ENCODE measurements at regions not wholly inside any gene's neighbourhood (a gene's known extent, or its start where the extent isn't known, plus 50 kb on each side); places are given as distances from the start of the nearest gene placed in this dataset.

DNA sequence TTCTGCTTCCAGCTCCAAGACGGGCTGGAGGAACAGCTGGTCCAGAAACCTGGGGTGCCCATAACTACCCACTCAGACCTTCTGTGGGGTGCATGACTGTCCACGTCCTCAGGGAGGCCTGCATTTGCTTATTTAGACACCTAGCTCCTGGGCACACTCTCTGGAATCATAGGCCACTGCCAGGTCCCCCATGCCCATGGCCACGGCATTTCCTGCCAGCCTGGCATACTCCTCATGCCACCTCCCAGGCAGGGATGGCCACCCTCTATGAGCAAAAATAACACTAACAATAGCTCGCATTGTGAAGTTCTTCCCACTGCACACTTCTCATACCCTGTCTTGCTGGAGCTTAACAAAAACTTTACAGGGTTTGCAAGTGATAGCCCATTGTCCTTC, 166.9 kb upstream of the TPM1 start:
- Mint-ChIP-seq H3K36me3 (ENCODE audit: low read depth) (no peaks in the 10 kb centered on the region), H3K4me1 (ENCODE audit: low read depth) (peaks cover 13% of the 10 kb centered on the region), H3K27me3 (peaks cover 14% of the 10 kb centered on the region), H3K9me3 (no peaks in the 10 kb centered on the region), H3K4me3 (no peak overlapping the region), H3K27ac (no peak overlapping the region)
- DNase-seq = no peak

DNA sequence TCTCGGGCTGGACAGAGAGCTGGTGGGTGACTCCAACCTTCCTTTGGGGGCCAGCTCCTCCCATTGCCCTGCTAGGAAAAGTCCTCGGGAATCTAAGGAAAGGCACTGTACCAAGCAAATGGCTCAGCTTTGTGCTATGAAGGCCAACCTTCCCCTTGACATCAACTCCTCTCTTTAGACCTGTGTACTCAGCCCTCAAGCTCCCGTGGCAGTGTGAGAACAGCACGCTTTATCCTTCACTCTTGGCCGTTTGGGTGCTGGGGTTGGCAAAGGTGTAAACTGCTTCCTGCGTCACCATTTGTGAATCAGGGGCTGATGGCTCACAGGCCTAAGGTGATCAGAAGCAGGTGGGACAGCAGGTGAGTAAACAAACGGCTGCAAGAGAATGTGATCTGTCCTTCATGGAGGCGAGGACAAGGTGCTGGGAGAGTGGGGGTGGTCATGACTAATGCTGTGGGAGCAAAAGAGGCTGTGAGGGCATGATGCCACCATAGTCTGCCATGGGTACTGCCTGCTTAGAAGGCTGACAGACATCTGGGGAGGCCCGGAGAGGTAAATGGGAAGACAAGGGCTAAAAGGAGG, 165.2 kb upstream of the TPM1 start:
- Mint-ChIP-seq H3K27ac (no peak overlapping the region), H3K4me3 (no peak overlapping the region), H3K4me1 (ENCODE audit: low read depth) (peaks cover 13% of the 10 kb centered on the region), H3K27me3 (peaks cover 14% of the 10 kb centered on the region), H3K9me3 (no peaks in the 10 kb centered on the region), H3K36me3 (ENCODE audit: low read depth) (no peaks in the 10 kb centered on the region)
- DNase-seq = no peak

DNA sequence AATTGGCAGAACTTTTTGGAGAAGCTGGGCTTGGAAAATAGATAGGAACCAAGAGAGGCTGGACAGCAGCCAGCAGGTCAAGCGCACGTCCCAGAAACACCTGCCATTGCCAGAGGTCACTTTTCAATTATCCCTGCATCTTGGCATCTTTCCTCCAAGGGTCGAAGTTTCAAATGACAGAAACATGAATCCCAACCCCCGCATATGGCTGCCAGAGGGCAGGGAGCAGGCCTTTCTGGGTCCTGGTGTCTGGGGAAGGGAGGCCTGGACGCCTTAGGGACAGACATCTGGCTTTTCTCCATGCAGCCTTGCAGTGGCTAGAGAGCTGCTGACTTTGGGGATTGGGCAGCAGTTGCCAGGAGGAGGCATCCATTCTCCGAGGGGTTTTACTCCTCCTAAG, 164.5 kb upstream of the TPM1 start:
- Mint-ChIP-seq H3K27ac (no peak overlapping the region), H3K9me3 (no peaks in the 10 kb centered on the region), H3K27me3 (peaks cover 14% of the 10 kb centered on the region), H3K4me3 (no peak overlapping the region), H3K4me1 (ENCODE audit: low read depth) (peaks cover 13% of the 10 kb centered on the region), H3K36me3 (ENCODE audit: low read depth) (no peaks in the 10 kb centered on the region)
- DNase-seq = no peak

DNA sequence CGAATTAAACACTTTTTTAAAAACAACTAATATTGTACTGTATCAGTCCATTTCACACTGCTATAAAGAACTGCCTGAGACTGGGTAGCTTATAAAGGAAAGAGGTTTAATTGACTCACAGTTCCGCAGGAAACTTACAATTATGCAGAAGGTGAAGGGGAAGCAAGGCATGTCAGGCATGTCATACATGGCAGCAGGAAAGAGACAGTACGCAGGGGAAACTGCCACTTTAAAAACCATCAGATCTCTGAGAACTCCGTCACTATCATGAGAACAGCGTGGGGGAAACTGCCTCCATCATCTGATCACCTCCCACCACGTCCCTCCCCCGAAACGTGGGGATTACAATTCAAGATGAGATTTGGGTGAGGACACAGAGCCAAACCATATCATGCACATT, 162.8 kb upstream of the TPM1 start:
- H3K4me3 Mint-ChIP-seq = no peak overlapping the region
- no peak overlapping the region for H3K27ac Mint-ChIP-seq
- no peak for DNase-seq
- H3K9me3 Mint-ChIP-seq = no peaks in the 10 kb centered on the region
- peaks cover 13% of the 10 kb centered on the region for H3K4me1 Mint-ChIP-seq (ENCODE audit: low read depth)
- no peaks in the 10 kb centered on the region for H3K36me3 Mint-ChIP-seq (ENCODE audit: low read depth)
- peaks cover 17% of the 10 kb centered on the region for H3K27me3 Mint-ChIP-seq

DNA sequence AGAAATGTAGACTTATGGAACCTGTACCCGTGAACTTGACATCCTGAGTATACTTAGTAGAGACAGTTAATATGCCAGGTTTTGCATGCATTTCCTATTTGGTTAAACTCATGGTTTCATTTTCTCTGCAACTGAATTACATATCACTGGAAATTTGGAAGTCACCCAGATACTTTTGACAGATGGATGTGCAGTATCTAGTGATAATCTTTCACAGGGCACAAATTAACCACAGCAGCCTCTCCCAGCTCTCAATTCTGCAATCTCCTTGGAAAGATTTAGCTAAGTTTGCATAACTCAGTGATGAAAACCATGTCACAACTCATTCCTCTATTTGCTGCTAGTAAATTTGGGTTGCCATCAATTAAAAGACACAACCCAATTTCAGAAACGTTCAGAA, 162.3 kb upstream of the TPM1 start:
- Mint-ChIP-seq H3K36me3 (ENCODE audit: low read depth) (no peaks in the 10 kb centered on the region), H3K27ac (no peak overlapping the region), H3K4me1 (ENCODE audit: low read depth) (peaks cover 13% of the 10 kb centered on the region), H3K27me3 (peaks cover 17% of the 10 kb centered on the region), H3K4me3 (no peak overlapping the region), H3K9me3 (no peaks in the 10 kb centered on the region)
- no peak for DNase-seq

DNA sequence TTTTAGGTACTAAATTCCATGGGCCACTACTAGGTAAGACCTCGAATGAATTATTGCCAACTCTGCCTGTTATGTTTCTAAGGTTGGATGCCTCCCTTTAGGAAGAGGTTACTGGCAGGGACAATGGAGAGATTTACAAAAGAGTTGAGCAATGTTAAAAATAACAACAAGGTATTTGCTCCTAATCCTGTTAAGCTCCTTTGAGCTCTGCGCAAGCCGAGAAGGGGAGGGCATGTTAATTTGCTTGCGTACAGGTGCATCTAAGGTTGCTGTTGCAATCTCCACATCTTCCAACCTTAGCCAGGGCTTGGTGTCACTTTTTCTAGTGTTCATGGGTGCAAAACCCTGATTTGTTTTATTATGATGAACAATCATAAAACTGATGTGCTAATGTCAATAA, 161.5 kb upstream of the TPM1 start:
- no peaks in the 10 kb centered on the region for H3K9me3 Mint-ChIP-seq

DNA sequence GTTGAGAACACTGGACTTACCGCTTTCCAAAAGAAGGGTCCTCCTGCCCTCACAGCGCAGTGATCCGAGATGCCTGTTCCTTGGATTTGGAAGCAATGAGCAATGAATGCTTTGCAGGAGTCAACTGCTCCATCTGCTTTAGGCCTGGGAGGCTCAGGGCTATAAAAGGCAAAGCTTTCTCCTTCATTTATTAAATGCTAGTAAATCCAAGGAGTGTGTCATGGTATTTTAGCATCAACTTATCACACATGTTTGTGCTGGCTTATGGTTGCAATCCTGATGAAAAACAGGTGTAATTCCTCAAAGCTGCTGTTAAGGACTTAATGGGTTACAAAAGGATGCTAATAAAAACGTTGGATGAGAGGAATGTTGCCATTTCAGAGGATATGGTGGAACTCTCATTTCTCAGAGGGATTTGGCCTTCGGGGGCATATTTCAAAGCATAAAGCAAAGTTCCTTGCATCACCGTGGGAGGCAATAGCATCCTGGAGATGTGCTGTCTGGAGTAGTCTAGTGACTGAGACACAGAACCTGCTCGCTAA, 158.5 kb upstream of the TPM1 start:
- no peak overlapping the region for H3K27ac Mint-ChIP-seq
- H3K9me3 Mint-ChIP-seq = no peaks in the 10 kb centered on the region
- H3K27me3 Mint-ChIP-seq = peaks cover 19% of the 10 kb centered on the region
- no peak overlapping the region for H3K4me3 Mint-ChIP-seq
- no peaks in the 10 kb centered on the region for H3K36me3 Mint-ChIP-seq (ENCODE audit: low read depth)
- no peak for DNase-seq
- H3K4me1 Mint-ChIP-seq (ENCODE audit: low read depth) = peaks cover 13% of the 10 kb centered on the region

More for the DNA sequence above, 161.5 kb upstream of the TPM1 start:
- Mint-ChIP-seq H3K4me1 (ENCODE audit: low read depth) (peaks cover 13% of the 10 kb centered on the region), H3K27ac (no peak overlapping the region), H3K4me3 (no peak overlapping the region), H3K27me3 (peaks cover 17% of the 10 kb centered on the region), H3K36me3 (ENCODE audit: low read depth) (no peaks in the 10 kb centered on the region)
- DNase-seq = no peak

DNA sequence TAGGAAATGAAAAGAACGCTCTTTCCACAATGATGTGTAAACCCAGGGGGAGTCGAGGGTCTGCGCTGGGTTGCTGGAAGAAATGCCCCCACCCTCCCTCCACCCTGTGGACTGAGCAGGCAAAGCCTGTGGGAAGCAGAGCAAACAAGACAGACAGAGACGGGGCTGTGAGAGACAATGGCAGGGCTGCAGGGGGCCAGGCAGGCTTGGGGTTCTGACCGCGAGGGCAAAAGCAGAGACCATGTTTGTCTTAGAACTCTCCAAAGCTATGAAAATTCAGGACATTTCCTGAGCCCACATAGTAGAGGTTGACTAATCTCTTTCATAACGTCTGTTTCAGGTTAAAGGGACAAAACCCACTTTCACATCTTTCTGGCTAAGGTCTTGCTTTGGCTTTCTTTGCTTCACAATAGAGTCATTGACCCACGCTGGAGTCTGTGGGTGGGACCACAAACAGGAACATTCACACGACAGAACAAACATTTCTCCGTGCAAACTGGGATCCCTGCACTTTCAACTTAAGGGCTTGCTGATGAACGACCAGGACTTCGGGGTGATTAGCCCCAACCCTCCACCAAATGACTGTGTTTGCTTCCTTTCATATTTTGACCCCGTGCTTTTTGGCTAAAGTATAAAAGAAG, 156.0 kb upstream of the TPM1 start:
- H3K36me3 Mint-ChIP-seq (ENCODE audit: low read depth) = no peaks in the 10 kb centered on the region
- no peak overlapping the region for H3K27ac Mint-ChIP-seq
- H3K4me1 Mint-ChIP-seq (ENCODE audit: low read depth) = no peaks in the 10 kb centered on the region
- no peaks in the 10 kb centered on the region for H3K9me3 Mint-ChIP-seq
- H3K4me3 Mint-ChIP-seq = no peak overlapping the region
- H3K27me3 Mint-ChIP-seq = peaks cover 15% of the 10 kb centered on the region
- no peak for DNase-seq

DNA sequence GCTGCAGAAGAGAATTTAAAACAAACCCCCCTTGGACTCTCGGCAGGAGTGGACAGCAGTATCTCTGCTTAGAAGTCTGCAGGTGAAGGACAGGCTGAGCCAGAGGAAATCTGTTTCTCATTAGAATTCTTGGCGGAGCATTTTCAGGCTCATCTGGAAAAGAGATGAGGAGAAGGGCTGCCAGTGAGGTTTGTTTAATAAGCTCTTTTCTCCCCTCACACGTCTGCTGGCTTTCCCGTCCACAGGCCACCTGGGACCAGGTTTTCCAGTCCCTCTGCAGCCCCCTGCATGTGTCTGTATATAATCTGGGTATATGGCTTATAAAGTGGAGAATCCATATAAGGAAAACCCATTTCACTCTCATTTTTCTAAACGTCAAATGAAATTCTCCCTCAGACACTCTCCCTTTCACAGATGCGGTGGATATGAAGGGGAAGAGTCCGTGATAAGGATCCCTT, 155.4 kb upstream of the TPM1 start:
- DNase-seq = no peak
- Mint-ChIP-seq H3K27ac (no peak overlapping the region), H3K4me1 (ENCODE audit: low read depth) (no peaks in the 10 kb centered on the region), H3K36me3 (ENCODE audit: low read depth) (no peaks in the 10 kb centered on the region), H3K9me3 (no peaks in the 10 kb centered on the region), H3K4me3 (no peak overlapping the region), H3K27me3 (peaks cover 15% of the 10 kb centered on the region)

DNA sequence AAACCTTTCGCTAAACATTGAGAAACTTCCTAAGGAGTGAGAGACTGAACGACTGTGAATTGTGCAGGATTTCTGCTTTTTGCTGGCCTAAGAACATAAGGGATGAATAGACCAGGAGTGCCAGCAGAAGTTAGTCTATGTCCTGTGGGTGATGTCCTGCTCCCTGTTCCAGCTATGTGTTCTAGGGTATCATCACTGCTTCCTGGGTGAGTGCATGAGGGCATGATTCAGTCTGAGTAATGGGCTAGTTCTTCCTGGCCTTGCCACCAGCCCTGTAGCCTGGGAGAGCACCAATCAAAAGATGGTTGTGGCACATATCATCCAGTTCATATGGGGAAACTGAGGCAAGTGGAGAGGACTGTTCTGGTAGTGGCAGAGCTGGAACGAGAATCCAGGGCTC, 153.9 kb upstream of the TPM1 start:
- Mint-ChIP-seq H3K27me3 (peaks cover 12% of the 10 kb centered on the region), H3K36me3 (ENCODE audit: low read depth) (no peaks in the 10 kb centered on the region), H3K27ac (no peak overlapping the region), H3K9me3 (no peaks in the 10 kb centered on the region), H3K4me1 (ENCODE audit: low read depth) (no peaks in the 10 kb centered on the region), H3K4me3 (no peak overlapping the region)
- DNase-seq = no peak

DNA sequence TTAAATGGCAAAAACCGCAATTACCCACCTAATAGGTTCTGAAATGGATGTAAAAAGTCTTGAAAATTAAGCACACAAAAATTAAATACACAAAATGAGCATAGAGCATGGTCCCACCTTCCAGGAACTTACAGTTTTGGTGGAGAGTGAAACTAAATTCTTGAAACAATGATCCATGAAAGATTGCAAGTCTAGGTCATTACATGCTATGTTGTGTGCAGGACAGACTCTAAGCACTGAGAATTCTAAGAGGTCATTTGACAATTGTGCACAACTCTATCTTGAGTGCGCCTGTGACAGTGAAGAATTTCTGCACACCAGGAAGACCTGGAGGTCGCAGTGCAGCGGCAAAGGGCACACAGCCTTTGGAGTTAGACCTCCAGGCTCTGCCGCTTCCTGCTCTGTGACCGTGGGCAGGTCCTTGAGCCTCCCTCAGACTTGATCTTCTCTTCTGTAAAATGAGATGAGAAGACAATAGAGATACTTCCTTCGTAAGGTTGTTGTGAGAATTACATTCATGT, 153.3 kb upstream of the TPM1 start:
- H3K9me3 Mint-ChIP-seq = no peaks in the 10 kb centered on the region
- no peak overlapping the region for H3K27ac Mint-ChIP-seq
- H3K36me3 Mint-ChIP-seq (ENCODE audit: low read depth) = no peaks in the 10 kb centered on the region

DNA sequence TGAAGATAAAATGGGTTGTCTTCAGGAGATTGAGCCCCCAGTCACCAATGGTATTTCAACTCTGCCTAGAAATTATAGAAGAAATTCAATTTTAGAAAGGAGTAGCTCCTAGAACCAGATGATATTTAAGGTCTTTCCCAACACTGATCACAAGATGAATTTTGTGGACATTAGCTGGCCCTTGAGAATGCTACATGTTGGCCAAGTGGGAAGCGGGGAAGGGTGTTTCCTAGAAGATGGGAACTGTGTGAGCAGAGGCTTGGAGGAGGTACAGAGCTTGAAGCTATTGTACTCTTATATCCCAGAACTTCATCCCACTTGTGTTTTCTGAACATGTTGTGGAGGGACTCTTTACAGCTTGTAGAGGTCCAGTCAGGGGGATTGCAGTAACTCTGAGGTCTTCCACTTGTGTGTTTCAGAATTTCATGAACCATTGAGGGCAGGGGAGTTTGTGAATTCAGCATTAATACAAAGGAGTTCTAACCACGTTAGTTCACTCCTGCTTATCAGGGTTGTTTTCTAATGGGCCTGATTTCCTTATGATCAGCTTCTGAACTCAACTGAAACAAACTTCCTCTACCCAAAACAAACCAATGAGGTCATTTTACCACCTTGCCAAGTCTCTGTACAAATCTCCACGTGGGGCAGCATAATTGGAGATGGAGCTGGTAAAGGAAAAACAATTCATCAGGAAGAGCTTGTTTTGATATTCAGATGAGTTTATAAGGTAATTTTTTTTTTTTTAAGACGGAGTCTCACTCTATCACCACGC, 152.6 kb upstream of the TPM1 start:
- H3K36me3 Mint-ChIP-seq (ENCODE audit: low read depth) = no peaks in the 10 kb centered on the region
- no peak overlapping the region for H3K27ac Mint-ChIP-seq
- DNase-seq = no peak
- no peak overlapping the region for H3K4me3 Mint-ChIP-seq
- H3K9me3 Mint-ChIP-seq = no peaks in the 10 kb centered on the region
- H3K27me3 Mint-ChIP-seq = peaks cover 12% of the 10 kb centered on the region
- H3K4me1 Mint-ChIP-seq (ENCODE audit: low read depth) = no peaks in the 10 kb centered on the region

More for the DNA sequence above, 153.3 kb upstream of the TPM1 start:
- DNase-seq = no peak
- no peaks in the 10 kb centered on the region for H3K4me1 Mint-ChIP-seq (ENCODE audit: low read depth)
- no peak overlapping the region for H3K4me3 Mint-ChIP-seq
- H3K27me3 Mint-ChIP-seq = peaks cover 12% of the 10 kb centered on the region

DNA sequence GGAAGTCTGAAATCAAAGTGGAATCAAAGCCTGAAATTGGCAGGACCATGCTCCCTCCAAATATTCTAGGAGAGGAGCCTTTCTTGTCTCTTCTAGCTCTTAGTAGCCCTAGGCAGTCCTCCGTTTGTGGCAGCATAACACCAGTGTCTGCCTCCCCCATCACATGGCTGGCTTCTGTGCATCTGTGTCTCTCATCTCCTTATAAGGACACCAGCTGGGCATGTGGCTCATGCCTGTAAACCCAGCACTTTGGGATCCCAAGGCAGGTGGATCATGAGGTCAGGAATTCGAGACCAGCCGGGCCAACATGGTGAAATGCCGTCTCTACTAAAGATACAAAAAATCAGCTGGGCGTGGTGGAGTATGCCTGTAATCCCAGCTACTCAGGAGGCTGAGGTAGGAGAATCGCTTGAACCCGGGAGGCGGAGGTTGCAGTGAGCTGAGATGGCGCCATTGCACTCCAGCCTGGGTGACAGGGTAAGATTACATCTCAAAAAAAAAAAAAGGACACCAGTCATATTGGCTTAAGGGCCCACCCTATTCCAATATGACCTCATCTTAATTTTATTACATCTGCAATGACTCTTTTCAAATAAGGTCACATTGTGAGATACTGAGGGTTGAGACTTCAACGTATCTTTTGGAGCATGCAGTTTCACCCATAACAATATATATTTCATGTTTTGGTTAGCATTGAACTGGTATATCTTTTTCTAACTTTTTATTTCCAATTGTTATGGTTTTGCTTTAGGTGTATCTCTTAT, 148.0 kb upstream of the TPM1 start:
- Mint-ChIP-seq H3K4me1 (ENCODE audit: low read depth) (no peaks in the 10 kb centered on the region), H3K27me3 (peaks cover 14% of the 10 kb centered on the region), H3K4me3 (no peak overlapping the region), H3K9me3 (no peaks in the 10 kb centered on the region), H3K36me3 (ENCODE audit: low read depth) (no peaks in the 10 kb centered on the region), H3K27ac (no peak overlapping the region)
- DNase-seq = no peak

DNA sequence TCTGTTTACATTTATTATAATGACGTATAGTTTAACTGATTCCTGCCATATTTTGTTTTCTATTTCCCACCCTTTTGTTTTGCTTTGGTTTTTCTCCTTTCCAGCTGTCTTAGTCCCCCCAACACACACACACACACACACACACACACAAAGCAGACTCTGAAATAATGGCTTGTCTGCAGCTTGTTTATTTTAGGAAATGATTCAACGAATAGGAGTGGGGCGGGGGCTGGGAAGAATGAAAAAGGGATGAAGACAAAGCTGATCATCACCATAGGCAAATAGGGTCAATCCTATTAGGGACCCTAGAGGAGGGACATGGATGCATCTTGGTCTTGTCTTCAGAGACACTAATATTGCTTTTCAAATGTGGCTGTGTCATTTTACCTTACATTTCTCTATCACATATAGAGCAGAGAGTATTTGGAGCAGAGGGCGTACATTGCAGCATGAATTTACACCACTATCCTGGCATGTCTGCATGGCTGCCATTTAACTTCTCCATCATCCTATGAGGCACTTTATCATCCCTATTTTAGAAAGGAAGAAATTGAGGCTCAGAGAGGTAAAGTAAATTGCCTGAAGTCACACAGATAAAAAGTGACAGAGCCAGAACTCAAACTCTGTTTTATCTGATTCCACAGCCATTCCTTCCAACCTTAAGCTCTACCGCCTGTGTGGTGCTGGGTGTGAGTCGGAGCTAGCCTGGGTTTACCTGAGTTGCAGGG, 147.2 kb upstream of the TPM1 start:
- H3K27me3 Mint-ChIP-seq = peaks cover 12% of the 10 kb centered on the region
- H3K4me1 Mint-ChIP-seq (ENCODE audit: low read depth) = no peaks in the 10 kb centered on the region

More for the DNA sequence above, 147.2 kb upstream of the TPM1 start:
- no peaks in the 10 kb centered on the region for H3K9me3 Mint-ChIP-seq
- H3K36me3 Mint-ChIP-seq (ENCODE audit: low read depth) = no peaks in the 10 kb centered on the region
- DNase-seq = no peak
- no peak overlapping the region for H3K27ac Mint-ChIP-seq
- H3K4me3 Mint-ChIP-seq = no peak overlapping the region

Data from activated T-cell treated with anti-CD3 and anti-CD28 coated beads, Interleukin-2, amount 50 U/mL, for 24 hours (primary cell).